Neuronal stem cell (in vitro differentiated cells): ENCODE measurements at regions not wholly inside any gene's neighbourhood (a gene's known extent, or its start where the extent isn't known, plus 50 kb on each side); places are given as distances from the start of the nearest gene placed in this dataset.

ENCODE experiments used
- DNase-seq: peaks from one replicate; pipeline ENCODE4 v3.0.0-alpha.2; 2013; ENCODE audit warnings: low spot score
- H2AFZ ChIP-seq: one replicate; pipeline ENCODE4 v1.6.1; 2013; ENCODE audit warnings: mild to moderate bottlenecking, low read length, inconsistent platforms
- H2AK5ac ChIP-seq: 2 replicates; pipeline ENCODE4 v1.6.1; 2013; ENCODE audit warnings: low read depth, mild to moderate bottlenecking, inconsistent platforms, low read length, moderate library complexity, mixed read lengths
- H2BK120ac ChIP-seq: 2 replicates; pipeline ENCODE4 v1.6.1; 2013; ENCODE audit warnings: low read depth, mild to moderate bottlenecking, inconsistent platforms, low read length, moderate library complexity, mixed read lengths
- H2BK12ac ChIP-seq: one replicate; pipeline ENCODE4 v1.6.1; 2013; ENCODE audit warnings: low read length, inconsistent platforms
- H2BK15ac ChIP-seq: 2 replicates; pipeline ENCODE4 v1.6.1; 2013; ENCODE audit warnings: mild to moderate bottlenecking, low read length, inconsistent platforms, mixed read lengths
- H2BK5ac ChIP-seq: one replicate; pipeline ENCODE4 v1.6.1; 2013; ENCODE audit warnings: inconsistent platforms, mild to moderate bottlenecking, low read length, moderate library complexity
- H3K14ac ChIP-seq: one replicate; pipeline ENCODE4 v1.6.1; 2013; ENCODE audit warnings: low read length, inconsistent platforms
- H3K18ac ChIP-seq: 2 replicates; pipeline ENCODE4 v1.6.1; 2013; ENCODE audit warnings: low read length, inconsistent platforms
- H3K23ac ChIP-seq: 2 replicates; pipeline ENCODE4 v1.6.1; 2013; ENCODE audit warnings: low read depth, mild to moderate bottlenecking, mixed read lengths, low read length, inconsistent platforms; ENCODE audit not compliant: poor library complexity
- H3K27ac ChIP-seq: replicated peaks from 3 replicates; pipeline ENCODE4 v1.5.1; 2013; ENCODE audit warnings: low read length, inconsistent platforms
- H3K27me3 ChIP-seq, 3 experiments: 2 replicates each; pipeline ENCODE4 v1.6.1; 2013; ENCODE audit warnings: low read length in 3 of 3, mild to moderate bottlenecking in 2 of 3, inconsistent platforms in 1 of 3, low read depth in 1 of 3, mixed read lengths in 1 of 3, moderate library complexity in 1 of 3; ENCODE audit not compliant: control insufficient read depth in 3 of 3, insufficient read depth in 3 of 3
- H3K36me3 ChIP-seq, 2 donors: replicated peaks in 1 of 2; 2 replicates each; pipeline ENCODE4 v1.6.1; 2013; ENCODE audit warnings: low read length in 2 of 2; ENCODE audit not compliant: control insufficient read depth in 2 of 2, insufficient read depth in 2 of 2
- H3K4ac ChIP-seq: 2 replicates; pipeline ENCODE4 v1.6.1; 2013; ENCODE audit warnings: inconsistent platforms, mild to moderate bottlenecking, low read length, moderate library complexity
- H3K4me1 ChIP-seq, 2 donors: 1 replicate in 1 of 2; 2 replicates in 1 of 2; pipeline ENCODE4 v1.6.1; 2013; ENCODE audit warnings: low read length in 2 of 2, low read depth in 1 of 2; ENCODE audit not compliant: control insufficient read depth in 2 of 2, insufficient read depth in 1 of 2
- H3K4me2 ChIP-seq: one replicate; pipeline ENCODE4 v1.6.1; 2013; ENCODE audit warnings: mild to moderate bottlenecking, low read length, inconsistent platforms; ENCODE audit not compliant: insufficient read depth, poor library complexity, severe bottlenecking
- H3K4me3 ChIP-seq, 2 donors: 2 replicates each; pipeline ENCODE4 v1.5.1; 2013; ENCODE audit warnings: low read length in 2 of 2, mild to moderate bottlenecking in 2 of 2, inconsistent platforms in 1 of 2, moderate library complexity in 1 of 2
- H3K79me1 ChIP-seq: one replicate; pipeline ENCODE4 v1.6.1; 2013; ENCODE audit warnings: low read depth, mild to moderate bottlenecking, inconsistent platforms, low read length, moderate library complexity
- H3K9ac ChIP-seq: one replicate; pipeline ENCODE4 v1.6.1; 2013; ENCODE audit warnings: mild to moderate bottlenecking, low read depth, low read length, inconsistent platforms; ENCODE audit not compliant: poor library complexity
- H3K9me3 ChIP-seq, 2 donors: replicated peaks in 1 of 2; 2 replicates each; pipeline versions ENCODE3 to v1.6.1; 2013; ENCODE audit warnings: low read length in 2 of 2, mild to moderate bottlenecking in 2 of 2, inconsistent platforms in 1 of 2, low read depth in 1 of 2, mixed read lengths in 1 of 2, moderate library complexity in 1 of 2; ENCODE audit not compliant: control insufficient read depth in 2 of 2, insufficient read depth in 1 of 2
- H4K8ac ChIP-seq: one replicate; pipeline ENCODE4 v1.6.1; 2013; ENCODE audit warnings: low read depth, mild to moderate bottlenecking, inconsistent platforms, low read length, moderate library complexity
- H4K91ac ChIP-seq: one replicate; pipeline ENCODE4 v1.6.1; 2013; ENCODE audit warnings: low read length, low read depth, mild to moderate bottlenecking, inconsistent platforms; ENCODE audit not compliant: poor library complexity
- WGBS, 2 donors: extraction: QIAGEN DNeasy Blood & Tissue Kit; methylation state at CpG; one replicate each; pipeline ENCODE4 v1.1.7; 2013; ENCODE audit warnings: missing lambda C conversion rate in 2 of 2, mixed read lengths in 1 of 2; ENCODE audit not compliant: insufficient read length in 2 of 2, insufficient replicate concordance in 1 of 2; ENCODE audit errors: extremely low coverage in 2 of 2; 5-methylcytosine and 5-hydroxymethylcytosine counted together

DNA sequence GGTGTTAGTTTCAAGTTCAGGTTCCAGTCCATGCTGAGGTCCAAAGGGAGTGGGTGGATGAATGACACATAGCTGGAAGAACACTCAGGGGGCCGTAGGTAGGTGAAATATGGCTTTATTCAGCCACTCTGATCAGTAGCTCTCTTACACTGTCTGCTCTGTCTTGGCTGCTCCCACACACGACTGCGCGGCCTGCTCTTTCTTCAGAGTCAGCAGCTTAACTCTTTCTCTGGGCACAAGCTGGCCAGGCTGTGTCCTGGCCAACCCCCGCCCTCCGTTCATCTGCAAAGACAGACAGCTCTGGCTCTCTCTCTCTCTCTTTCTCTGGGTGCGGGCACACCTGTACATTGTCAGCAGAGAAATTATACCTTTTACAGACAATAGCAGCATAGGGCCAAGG lies 317.4 kb upstream of the SORCS1 start:
- H3K4me2 ChIP-seq: no peak overlapping the region
- no peak overlapping the region for H3K18ac ChIP-seq
- no peak overlapping the region for H2BK5ac ChIP-seq
- H2BK15ac ChIP-seq: no peak overlapping the region
- H3K4me3 ChIP-seq: no peak overlapping the region
- no peak overlapping the region for H3K27ac ChIP-seq
- H2AK5ac ChIP-seq: no peak overlapping the region
- no peaks in the 10 kb centered on the region for H3K27me3 ChIP-seq
- no peaks in the 10 kb centered on the region for H3K36me3 ChIP-seq
- H3K4ac ChIP-seq: no peak overlapping the region
- no CpG with 5 or more reads among the region's 7 CpGs for WGBS, 2 donors
- no peak for DNase-seq
- H4K91ac ChIP-seq: no peak overlapping the region
- H3K9me3 ChIP-seq: peaks cover 0 to 2% of the 10 kb centered on the region in 2 donors
- no peak overlapping the region for H2BK12ac ChIP-seq
- no peak overlapping the region for H3K9ac ChIP-seq
- H3K79me1 ChIP-seq: no peaks in the 10 kb centered on the region
- H3K14ac ChIP-seq: no peak overlapping the region
- no peak overlapping the region for H2AFZ ChIP-seq
- no peak overlapping the region for H4K8ac ChIP-seq
- H3K23ac ChIP-seq: no peak overlapping the region
- no peaks in the 10 kb centered on the region for H3K4me1 ChIP-seq
- H2BK120ac ChIP-seq: no peak overlapping the region

DNA sequence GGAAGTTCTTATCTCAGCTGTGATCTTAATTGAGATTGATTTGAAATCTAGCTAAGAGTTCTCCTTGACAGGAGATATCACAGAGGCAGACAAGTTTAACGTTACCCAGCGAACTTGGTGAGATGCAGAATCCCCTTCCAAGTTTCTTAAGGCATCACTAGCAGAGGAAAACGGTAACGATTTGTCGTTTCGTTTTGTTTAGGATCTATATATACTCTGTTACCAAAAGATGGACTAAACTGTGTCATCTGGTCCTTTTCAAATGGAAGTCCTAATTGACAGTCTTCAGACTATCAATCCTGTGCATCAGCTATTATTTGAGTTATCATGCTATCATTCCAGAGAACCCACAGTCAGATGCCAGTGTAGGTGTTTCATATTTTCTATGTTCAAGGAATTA lies 316.7 kb upstream of the SORCS1 start:
- Histone ChIP-seq H3K9me3 (peaks cover 0 to 2% of the 10 kb centered on the region in 2 donors), H3K9ac (no peak overlapping the region), H4K8ac (no peak overlapping the region), H2AFZ (no peak overlapping the region), H3K4me2 (no peak overlapping the region), H4K91ac (no peak overlapping the region), H3K27me3 (no peaks in the 10 kb centered on the region), H2BK12ac (no peak overlapping the region), H3K27ac (no peak overlapping the region), H2BK5ac (no peak overlapping the region), H2AK5ac (no peak overlapping the region), H3K4ac (no peak overlapping the region), H3K4me1 (no peaks in the 10 kb centered on the region), H3K4me3 (no peak overlapping the region), H3K18ac (no peak overlapping the region), H3K79me1 (no peaks in the 10 kb centered on the region), H2BK15ac (no peak overlapping the region), H3K36me3 (no peaks in the 10 kb centered on the region), H3K23ac (no peak overlapping the region), H3K14ac (no peak overlapping the region), H2BK120ac (no peak overlapping the region)
- no CpG with 5 or more reads among the region's 6 CpGs for WGBS, 2 donors
- no peak for DNase-seq

DNA sequence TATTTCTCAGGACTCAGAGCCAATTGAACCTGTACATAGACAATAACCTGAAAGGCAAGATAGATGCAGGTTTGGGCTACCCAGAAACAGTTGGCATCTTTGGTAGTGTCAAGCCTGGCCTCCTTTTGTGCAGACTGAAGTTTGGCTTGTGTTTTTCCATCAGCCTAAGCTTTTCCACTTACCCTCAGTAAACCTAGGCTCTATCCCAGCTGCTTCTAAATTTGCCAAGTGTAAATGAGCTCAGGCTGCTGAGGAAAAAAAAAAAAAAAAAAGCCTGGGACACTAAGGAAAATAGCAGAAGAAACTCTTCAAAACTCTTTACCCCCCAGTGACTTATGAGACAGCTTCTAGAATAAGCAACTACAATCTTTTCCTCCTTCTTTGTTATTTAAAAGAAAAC lies 316.3 kb upstream of the SORCS1 start:
- H2AK5ac ChIP-seq: no peak overlapping the region
- no peak overlapping the region for H2BK120ac ChIP-seq
- no peak overlapping the region for H3K4me3 ChIP-seq
- H3K27ac ChIP-seq: no peak overlapping the region
- H2BK12ac ChIP-seq: no peak overlapping the region
- no peaks in the 10 kb centered on the region for H3K27me3 ChIP-seq
- no peak overlapping the region for H4K8ac ChIP-seq
- no peak overlapping the region for H3K18ac ChIP-seq
- no peak overlapping the region for H3K9ac ChIP-seq
- no peak overlapping the region for H3K4me2 ChIP-seq
- no peak overlapping the region for H2BK5ac ChIP-seq
- H3K79me1 ChIP-seq: no peaks in the 10 kb centered on the region
- no peak overlapping the region for H3K23ac ChIP-seq
- H3K4ac ChIP-seq: no peak overlapping the region
- no peak overlapping the region for H2BK15ac ChIP-seq
- H3K36me3 ChIP-seq: no peaks in the 10 kb centered on the region
- peaks cover 0 to 2% of the 10 kb centered on the region in 2 donors for H3K9me3 ChIP-seq
- no peak overlapping the region for H2AFZ ChIP-seq
- no peak overlapping the region for H4K91ac ChIP-seq
- no peak overlapping the region for H3K14ac ChIP-seq
- DNase-seq: no peak
- no peaks in the 10 kb centered on the region for H3K4me1 ChIP-seq

DNA sequence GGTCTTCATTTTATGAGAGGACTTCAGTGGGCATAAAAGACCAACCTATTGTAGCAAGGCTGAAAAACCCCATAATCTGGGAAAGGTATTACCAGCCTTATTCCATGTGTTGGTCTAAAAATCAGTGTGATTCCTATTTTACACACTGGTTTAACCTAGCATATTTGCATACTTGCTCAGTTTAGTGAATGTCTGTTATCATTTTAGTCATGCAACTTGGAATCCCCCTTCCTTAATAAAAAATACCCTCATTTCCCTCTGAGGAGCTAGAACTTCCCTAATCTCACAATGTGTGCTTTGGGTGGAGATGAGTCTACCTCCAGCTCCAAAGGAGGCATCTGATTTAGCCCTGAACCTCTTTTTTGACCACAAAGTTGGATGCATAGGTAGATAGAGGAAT lies 312.8 kb upstream of the SORCS1 start:
- Histone ChIP-seq H2AFZ (no peak overlapping the region), H3K4ac (no peak overlapping the region), H4K8ac (no peak overlapping the region), H3K9ac (no peak overlapping the region), H3K27ac (no peak overlapping the region), H3K79me1 (no peaks in the 10 kb centered on the region), H3K18ac (no peak overlapping the region), H3K4me2 (no peak overlapping the region), H3K9me3 (peaks cover 0 to 1% of the 10 kb centered on the region in 2 donors), H2BK15ac (no peak overlapping the region), H3K4me1 (no peaks in the 10 kb centered on the region), H3K23ac (no peak overlapping the region), H2BK120ac (no peak overlapping the region), H3K27me3 (no peaks in the 10 kb centered on the region), H3K14ac (no peak overlapping the region), H2BK5ac (no peak overlapping the region), H2BK12ac (no peak overlapping the region), H3K36me3 (no peaks in the 10 kb centered on the region), H3K4me3 (no peak overlapping the region), H4K91ac (no peak overlapping the region), H2AK5ac (no peak overlapping the region)
- no peak for DNase-seq
